MCF 10A (cell line): ENCODE measurements at regions not wholly inside any gene's neighbourhood (a gene's known extent, or its start where the extent isn't known, plus 50 kb on each side); places are given as distances from the start of the nearest gene placed in this dataset.

Experiments used
- BruUV-seq: library from RNA; stranded (reverse); fragments of 400-500 nt; replicated peaks from 2 replicates; lab custom pipeline; 2021; lab: Mats Ljungman, UMichigan
- CTCF ChIA-PET: fragments of 300-600 bp; sonication (Branson Sonifier 250); formaldehyde crosslinking; extraction: SDS; loops from one replicate; lab custom pipeline; 2021; ENCODE audit warnings: antibody characterized with exemption, inconsistent platforms; lab: Yijun Ruan, JAX
- POLR2A ChIA-PET: fragments of 300-600, 350-650 bp; sonication (Branson Sonifier 250); formaldehyde crosslinking; extraction: SDS; loops from one replicate; lab custom pipeline; 2020; ENCODE audit warnings: antibody characterized with exemption, inconsistent platforms; lab: Yijun Ruan, JAX
- DNase-seq: peaks from one replicate; pipeline ENCODE4 v3.0.0-alpha.2; 2018; ENCODE audit not compliant: unreplicated experiment
- H3K27ac Mint-ChIP-seq: one replicate; pipeline ENCODE4 v1.8.0; 2022; ENCODE audit warnings: mild to moderate bottlenecking, low read depth, mixed read lengths; ENCODE audit not compliant: unreplicated experiment
- H3K27me3 Mint-ChIP-seq: one replicate; pipeline ENCODE4 v1.8.0; 2022; ENCODE audit warnings: mixed read lengths; ENCODE audit not compliant: insufficient read depth, unreplicated experiment
- H3K36me3 Mint-ChIP-seq: one replicate; pipeline ENCODE4 v1.8.0; 2022; ENCODE audit warnings: mild to moderate bottlenecking, moderate library complexity, mixed read lengths; ENCODE audit not compliant: insufficient read depth, unreplicated experiment
- H3K4me1 Mint-ChIP-seq: one replicate; pipeline ENCODE4 v1.8.0; 2022; ENCODE audit warnings: mixed read lengths; ENCODE audit not compliant: insufficient read depth, unreplicated experiment
- H3K4me3 Mint-ChIP-seq: one replicate; pipeline ENCODE4 v1.8.0; 2022; ENCODE audit warnings: mild to moderate bottlenecking, moderate library complexity, mixed read lengths; ENCODE audit not compliant: unreplicated experiment
- H3K9me3 Mint-ChIP-seq: one replicate; pipeline ENCODE4 v1.8.0; 2022; ENCODE audit warnings: mixed read lengths; ENCODE audit not compliant: unreplicated experiment
- intact Hi-C: fragments of 100-400 bp; cut with micrococcal nuclease; formaldehyde crosslinking; loops from 2 replicates; pipeline ENCODE4 v1.14.1; 2022
- TF ChIP-seq, protein P1 (sequence below): fragments of 200-600 bp; IDR thresholded peaks from one replicate; pipeline ENCODE4 v1.8.0; 2022; ENCODE audit warnings: antibody characterized with exemption, mild to moderate bottlenecking; ENCODE audit not compliant: unreplicated experiment

DNA sequence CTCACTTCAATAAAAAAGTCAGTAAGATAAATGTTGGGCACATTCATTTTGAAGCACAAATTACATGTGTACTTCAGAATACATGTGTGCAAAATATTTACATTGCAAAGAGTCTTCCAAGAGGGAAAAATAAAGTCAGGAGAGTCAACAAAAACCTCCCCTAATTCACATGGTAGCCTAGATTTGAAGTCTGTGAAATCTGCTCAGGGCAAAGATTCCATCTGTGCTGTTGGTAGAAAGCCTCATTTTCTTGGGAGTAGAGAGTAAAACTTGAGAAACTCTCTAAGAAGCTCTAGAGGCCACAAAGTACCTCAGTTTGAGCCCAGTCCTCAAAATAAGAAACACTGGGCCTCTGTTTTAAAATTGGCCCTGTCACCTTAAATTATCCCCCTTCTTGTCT is 303.4 kb downstream of the RAB28 start:
- no TSS peak for BruUV-seq
- intact Hi-C loops: no loop called here
- CTCF ChIA-PET: no interaction called here
- Mint-ChIP-seq H3K9me3 (no peaks in the 10 kb centered on the region), H3K4me1 (no peaks in the 10 kb centered on the region), H3K4me3 (no peak overlapping the region), H3K27me3 (no peaks in the 10 kb centered on the region), H3K36me3 (no peaks in the 10 kb centered on the region), H3K27ac (no peak overlapping the region)
- POLR2A ChIA-PET: no interaction called here
- TF ChIP-seq, protein P1, sequence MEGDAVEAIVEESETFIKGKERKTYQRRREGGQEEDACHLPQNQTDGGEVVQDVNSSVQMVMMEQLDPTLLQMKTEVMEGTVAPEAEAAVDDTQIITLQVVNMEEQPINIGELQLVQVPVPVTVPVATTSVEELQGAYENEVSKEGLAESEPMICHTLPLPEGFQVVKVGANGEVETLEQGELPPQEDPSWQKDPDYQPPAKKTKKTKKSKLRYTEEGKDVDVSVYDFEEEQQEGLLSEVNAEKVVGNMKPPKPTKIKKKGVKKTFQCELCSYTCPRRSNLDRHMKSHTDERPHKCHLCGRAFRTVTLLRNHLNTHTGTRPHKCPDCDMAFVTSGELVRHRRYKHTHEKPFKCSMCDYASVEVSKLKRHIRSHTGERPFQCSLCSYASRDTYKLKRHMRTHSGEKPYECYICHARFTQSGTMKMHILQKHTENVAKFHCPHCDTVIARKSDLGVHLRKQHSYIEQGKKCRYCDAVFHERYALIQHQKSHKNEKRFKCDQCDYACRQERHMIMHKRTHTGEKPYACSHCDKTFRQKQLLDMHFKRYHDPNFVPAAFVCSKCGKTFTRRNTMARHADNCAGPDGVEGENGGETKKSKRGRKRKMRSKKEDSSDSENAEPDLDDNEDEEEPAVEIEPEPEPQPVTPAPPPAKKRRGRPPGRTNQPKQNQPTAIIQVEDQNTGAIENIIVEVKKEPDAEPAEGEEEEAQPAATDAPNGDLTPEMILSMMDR: no peak
- no peak for DNase-seq

DNA sequence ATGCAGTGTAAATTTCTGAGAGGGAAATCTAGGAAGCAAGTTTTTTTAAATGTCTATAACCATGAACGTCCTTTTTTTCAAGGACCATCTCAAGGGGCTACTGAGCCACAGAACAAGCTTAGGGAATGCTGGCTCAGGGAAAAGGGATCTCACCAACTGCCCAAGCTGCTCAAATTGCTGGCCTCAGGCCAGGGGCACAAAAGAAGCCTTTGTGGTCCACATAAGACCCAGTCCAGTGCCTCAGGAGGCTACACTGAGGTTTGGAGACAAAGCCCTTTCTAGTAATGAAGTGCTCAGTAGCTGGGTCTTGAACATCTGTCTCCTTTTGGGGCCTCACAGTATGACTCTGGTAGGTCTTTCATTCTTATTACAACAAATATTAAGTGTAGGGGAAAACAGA is 305.5 kb downstream of the RAB28 start:
- ChIA-PET CTCF (interaction anchor here (0.6 kb wide), 1 partner anchor 545 kb away, joined by 3 read pairs; no protein-coding TSS in a partner anchor), POLR2A (no interaction called here)
- H3K27me3 Mint-ChIP-seq: no peaks in the 10 kb centered on the region
- no peak overlapping the region for H3K27ac Mint-ChIP-seq
- no TSS peak for BruUV-seq
- DNase-seq: no peak
- H3K4me3 Mint-ChIP-seq: no peak overlapping the region
- H3K9me3 Mint-ChIP-seq: no peaks in the 10 kb centered on the region
- no peaks in the 10 kb centered on the region for H3K36me3 Mint-ChIP-seq
- intact Hi-C loops: no loop called here
- no peaks in the 10 kb centered on the region for H3K4me1 Mint-ChIP-seq
- TF ChIP-seq, protein P1: no peak

DNA sequence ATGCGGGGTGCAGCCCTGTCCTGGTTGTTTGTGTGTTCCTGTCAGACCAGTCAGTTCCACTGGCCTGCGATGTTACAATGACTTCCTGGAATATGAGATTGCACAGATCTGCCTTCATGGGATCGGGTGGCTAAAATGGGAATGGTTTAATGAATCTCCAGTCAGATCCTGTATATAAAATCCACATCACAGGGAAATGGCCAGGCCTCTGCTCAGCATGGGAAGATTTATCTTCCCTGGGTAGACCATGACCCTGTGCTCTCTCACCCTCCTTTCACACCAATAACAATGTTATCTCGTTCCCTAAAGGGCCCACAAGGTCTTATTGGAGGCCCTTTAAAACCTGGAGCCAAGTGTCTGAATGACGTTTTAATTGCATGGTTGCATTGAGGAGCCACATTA is 307.4 kb downstream of the RAB28 start:
- H3K4me3 Mint-ChIP-seq: no peak overlapping the region
- H3K27me3 Mint-ChIP-seq: no peaks in the 10 kb centered on the region
- POLR2A ChIA-PET: no interaction called here
- no peaks in the 10 kb centered on the region for H3K36me3 Mint-ChIP-seq
- no peak overlapping the region for H3K27ac Mint-ChIP-seq
- no peaks in the 10 kb centered on the region for H3K9me3 Mint-ChIP-seq
- CTCF ChIA-PET: no interaction called here
- BruUV-seq: no TSS peak
- TF ChIP-seq, protein P1: no peak
- intact Hi-C loops: no loop called here
- no peak for DNase-seq
- H3K4me1 Mint-ChIP-seq: no peaks in the 10 kb centered on the region

DNA sequence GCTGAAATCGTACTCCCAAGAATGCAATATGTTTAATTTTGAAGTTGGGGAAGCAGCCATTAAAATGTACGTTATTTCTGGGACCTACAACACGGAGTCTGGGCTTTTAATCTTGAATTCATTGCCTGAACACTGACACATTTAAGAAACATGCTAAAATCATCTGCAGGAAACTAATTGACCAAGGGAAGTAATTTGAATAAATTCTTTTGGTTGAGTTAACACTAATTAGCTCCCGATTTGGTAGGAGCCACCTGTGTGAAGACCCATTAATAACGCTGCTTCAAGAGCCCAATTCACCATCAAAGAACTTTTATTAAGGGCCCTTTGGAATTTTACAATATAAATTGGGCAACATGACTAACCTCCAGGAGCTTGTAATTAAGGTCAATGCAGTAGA is 309.2 kb downstream of the RAB28 start:
- Mint-ChIP-seq H3K27ac (no peak overlapping the region), H3K27me3 (no peaks in the 10 kb centered on the region), H3K9me3 (no peaks in the 10 kb centered on the region), H3K4me1 (no peaks in the 10 kb centered on the region), H3K4me3 (no peak overlapping the region), H3K36me3 (no peaks in the 10 kb centered on the region)
- no peak for DNase-seq
- TF ChIP-seq, protein P1: no peak
- BruUV-seq: no TSS peak
- POLR2A ChIA-PET: no interaction called here
- intact Hi-C loops: no loop called here
- CTCF ChIA-PET: interaction anchor here (0.6 kb wide), 1 partner anchor 164 kb away, joined by 3 read pairs; no protein-coding TSS in a partner anchor
